ENCODE measurements at regions not wholly inside any gene's neighbourhood (a gene's known extent, or its start where the extent isn't known, plus 50 kb on each side); places are given as distances from the start of the nearest gene placed in this dataset.
"Not testable (repeated sequence)": the region's sequence is repeated elsewhere in the genome, so short reads cannot be mapped to it uniquely, and the experiment has no call there.

DNA sequence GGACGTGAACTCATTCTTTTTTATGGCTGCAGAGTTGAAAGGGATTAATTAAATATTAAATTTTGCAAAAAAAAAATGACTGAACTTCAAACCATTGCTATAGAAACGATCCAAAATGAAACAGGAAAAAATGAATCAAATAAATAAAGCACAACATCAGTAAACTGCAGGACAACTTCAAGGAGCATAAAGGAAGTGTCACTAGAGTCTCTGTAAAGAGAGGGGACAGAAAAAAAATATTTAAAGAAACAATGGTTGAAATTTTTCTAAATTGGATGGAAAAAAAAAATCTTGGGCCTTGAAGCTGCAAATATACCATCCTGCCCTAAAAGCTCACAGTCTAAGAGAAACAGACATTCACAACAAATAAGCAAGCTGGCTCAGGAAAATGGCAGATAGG is 339.3 kb upstream of the INTU start:
- no peak for DNase-seq (ENCODE audit: low spot score)

DNA sequence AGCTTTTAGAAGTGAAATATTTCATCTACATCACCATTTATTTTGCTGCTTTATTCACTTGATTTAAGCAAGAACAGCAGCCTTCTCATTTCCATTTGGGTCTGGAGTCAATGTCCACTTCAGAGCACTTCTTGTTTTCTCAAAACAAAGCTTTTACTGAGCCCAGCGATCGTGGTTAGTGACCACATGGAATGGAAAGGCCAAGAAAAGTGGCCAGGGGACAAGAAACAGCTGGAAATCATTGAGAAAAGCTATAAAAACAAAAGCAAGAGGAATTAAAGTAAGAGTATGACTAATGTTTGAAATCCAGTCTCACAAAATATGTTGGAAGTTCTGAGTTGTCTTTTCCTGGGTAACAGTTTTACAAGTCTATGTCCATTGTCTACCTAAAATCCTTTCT is 328.4 kb upstream of the INTU start:
- no peak for DNase-seq (ENCODE audit: low spot score)

DNA sequence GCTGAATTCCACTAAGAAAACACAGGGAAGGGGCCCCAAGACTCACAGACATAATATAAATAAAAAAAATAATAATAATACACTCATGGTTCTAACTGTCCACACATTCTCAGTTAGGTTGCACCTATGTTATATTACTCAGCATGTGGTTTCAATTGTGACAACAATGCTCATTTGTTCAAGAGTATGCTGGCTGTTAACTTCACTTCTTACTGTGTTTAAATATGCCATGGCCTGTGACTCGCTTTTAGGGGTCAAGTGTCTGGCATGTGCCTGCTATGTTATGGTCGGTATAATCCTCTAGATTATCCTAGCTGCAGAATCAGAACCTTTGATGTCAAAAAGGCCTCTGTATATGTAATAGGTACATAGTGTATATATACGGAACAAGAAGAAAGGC is 324.8 kb upstream of the INTU start:
- no peak for DNase-seq (ENCODE audit: low spot score)

DNA sequence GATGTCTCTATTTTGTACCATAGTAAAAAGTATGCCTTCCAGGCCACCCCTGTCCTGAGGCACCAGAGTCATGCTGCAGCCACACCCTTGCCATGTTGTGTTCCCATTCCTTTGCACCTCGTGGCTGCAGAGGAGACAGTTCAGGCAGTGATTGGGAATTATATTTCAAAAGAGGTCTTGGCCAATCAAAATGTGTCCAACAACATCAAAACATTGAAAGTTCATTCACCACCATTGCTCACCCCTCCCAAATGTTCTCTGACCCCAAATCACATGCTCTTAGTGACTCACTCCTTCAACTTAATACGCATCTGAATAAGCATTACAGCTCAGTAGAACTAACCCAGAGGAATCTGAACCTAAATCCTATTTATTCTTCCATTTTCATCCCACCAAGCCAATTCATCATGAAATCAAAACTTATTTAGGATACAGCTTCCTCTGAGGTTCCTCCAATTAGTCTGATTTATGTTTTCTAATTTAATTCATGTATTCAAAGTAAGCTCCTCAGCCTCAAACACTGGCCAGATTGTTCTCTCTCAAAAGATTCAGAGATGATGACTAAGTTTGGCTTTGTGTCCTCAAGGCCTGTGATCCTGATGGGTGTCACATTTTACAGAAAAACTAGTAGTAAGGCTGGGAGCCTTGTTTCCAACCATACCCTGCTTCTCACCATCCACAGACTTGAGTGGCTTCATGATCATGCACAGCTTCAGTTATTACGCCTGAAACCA is 323.2 kb upstream of the INTU start:
- DNase-seq (ENCODE audit: low spot score), result no peak

DNA sequence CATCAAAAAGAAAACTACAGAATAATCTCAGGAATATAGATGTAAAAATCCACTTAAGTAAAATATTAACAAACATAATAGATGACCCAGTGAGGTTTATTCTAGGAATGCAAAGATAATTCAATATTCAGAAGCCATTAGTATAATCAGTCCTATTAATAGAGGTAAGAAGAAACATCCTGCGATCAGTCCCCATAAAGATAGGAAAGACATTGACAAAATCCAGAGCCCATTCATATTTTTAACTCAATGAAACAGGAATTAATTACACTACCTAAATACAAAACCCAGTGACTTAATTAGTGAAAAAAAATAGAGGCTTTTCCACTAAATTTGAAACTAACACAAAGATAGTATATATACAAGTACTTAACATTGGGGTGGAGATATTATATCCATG is 321.4 kb upstream of the INTU start:
- DNase-seq (ENCODE audit: low spot score), result no peak

DNA sequence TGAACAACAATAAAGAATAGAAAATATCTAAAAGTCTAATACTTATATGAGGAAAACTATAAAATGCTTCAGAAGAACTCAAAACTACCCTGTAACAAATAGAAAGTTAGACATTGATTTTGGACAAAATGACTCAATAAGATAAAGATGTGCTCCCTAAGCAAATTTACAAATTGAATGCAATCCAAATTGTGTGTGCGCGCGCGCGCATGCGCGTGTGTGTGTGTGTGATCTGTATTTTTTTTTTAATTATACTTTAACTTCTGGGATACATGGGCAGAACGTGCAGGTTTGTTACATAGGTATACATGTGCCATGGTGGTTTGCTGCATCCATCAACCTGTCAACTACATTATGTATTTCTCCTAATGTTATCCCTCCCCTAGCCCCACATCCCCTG is 320.8 kb upstream of the INTU start:
- no peak for DNase-seq (ENCODE audit: low spot score)

DNA sequence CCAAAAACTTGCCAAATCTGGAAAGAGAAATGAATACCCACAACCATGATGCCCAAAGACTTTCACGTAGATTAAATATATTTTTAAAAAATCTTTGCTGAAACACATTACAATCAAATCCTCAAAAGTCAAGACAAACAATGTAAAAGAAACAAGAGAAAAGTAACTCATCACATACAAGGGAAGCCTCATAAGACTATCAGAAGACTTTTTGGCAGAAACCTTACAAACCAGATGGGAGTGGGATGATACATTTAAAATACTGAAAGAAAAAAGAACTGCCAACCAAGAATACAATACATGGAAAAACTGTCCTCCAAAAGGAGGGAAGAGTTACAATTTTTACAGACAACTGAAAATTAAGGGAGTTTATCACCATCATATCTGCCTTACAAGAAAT is 319.0 kb upstream of the INTU start:
- DNase-seq (ENCODE audit: low spot score), result no peak

DNA sequence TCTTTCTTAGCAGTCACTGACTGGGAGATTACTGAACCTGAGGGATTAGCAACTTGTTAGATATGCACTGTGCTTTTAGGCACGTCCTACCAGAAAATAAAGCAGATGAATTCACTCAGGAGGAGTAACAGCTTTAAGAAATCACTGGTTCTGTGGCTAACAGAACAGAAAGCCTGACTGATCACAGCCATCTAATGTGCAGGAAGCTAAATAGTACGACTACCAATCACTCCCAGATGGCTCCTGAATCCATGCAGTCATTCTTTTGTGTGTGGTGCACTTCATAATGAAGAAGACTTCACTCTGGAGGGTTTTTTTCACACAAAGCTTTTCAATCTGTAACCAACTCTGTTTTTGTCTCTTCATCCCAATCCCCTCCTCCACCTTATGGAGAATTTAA is 305.3 kb upstream of the INTU start:
- no peak for DNase-seq (ENCODE audit: low spot score)

DNA sequence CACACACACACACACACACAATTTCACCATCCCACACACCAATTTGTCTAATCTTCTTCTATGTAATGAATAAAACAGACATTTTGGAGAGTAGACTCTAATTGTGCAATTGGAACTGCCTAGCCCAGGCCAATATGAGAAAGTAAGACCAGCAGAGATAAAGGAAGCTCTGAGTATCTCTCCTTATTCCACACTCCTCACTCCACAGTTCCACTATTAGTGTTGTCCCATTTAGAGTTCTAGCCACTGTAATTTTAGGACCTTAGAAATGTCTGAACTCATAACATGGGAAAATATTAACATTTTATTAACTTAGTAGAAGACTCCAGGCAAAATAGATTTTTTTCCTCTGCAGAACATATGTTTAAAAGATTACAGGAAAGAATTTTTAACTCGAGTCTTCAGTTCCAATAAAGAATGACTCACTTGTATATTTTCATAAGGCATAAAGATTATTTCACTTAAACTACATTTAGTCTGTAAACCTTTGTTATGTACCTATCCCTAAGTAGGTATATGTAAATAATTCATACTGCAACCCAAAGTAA is 297.6 kb upstream of the INTU start:
- DNase-seq (ENCODE audit: low spot score), result no peak

DNA sequence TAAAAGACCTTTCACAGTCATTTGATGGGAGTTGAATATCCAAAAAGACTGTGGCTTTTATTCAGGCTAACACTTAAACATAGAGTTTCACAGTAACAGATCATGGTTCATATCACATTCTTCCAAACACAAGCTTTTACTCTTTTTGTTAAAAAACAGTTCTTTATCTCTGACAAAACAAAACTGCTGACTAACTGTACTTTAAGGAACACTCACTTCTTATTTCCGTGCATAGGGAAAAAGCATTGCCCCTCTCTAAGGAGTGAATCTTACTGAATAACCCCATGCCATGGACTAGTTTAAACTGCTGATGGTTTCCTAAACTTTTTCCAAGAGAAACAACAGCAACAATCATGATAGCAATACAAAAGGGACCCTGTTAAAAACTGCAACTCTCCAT is 297.0 kb upstream of the INTU start:
- DNase-seq (ENCODE audit: low spot score), result no peak

DNA sequence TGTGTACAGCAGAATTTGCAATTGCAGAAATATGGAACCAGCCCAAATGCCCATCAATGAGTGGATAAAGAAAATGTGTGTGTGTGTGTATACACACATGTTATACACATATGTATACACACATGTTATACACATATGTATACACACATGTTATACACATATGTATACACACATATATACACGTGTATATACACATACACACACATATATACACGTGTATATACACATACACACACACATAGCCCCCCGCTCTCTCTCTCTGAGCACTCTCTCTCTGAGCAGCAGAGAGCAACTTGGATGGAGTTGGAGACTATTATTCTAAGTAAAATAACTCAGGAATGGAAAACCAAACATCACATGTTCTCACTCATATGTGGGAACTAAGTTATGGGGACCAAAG is 289.6 kb upstream of the INTU start:
- not testable (repeated sequence) for DNase-seq (ENCODE audit: low spot score)

DNA sequence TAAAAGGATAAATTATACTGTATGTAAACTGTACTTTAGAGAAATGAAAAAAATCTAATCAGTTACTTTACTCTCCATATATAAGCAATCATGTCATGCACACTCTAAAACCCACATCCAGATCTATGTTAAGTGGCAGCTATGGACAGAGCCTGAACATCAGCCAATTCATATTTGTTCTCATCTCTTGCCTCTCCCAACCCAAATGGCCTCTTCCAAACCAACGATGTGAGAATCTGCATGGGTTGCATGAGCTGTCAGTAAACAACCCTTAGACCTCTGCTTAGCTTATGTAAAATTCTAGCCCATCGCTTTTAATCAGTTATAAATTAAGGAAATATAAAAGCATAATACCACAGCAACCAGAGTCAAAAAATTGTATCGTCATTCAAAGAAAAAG is 288.7 kb upstream of the INTU start:
- no peak for DNase-seq (ENCODE audit: low spot score)

DNA sequence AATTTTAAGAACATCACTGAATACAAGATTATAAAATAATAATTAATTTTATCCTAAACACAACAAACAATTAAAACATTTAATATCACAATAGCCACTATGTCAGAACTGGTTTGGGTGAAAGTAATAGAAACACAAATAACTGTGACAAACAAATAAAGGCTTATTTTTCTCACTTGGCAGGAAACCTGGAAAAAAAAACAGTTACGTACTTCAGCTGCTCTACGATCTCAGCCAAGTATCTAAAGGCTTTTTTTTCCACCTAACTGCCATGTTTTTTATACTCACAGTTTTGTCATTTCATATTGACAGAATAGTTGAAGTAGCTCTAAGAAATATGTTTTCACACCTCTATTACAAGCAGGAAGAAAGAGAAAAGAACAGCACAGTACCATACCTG is 284.8 kb upstream of the INTU start:
- DNase-seq (ENCODE audit: low spot score), result no peak

DNA sequence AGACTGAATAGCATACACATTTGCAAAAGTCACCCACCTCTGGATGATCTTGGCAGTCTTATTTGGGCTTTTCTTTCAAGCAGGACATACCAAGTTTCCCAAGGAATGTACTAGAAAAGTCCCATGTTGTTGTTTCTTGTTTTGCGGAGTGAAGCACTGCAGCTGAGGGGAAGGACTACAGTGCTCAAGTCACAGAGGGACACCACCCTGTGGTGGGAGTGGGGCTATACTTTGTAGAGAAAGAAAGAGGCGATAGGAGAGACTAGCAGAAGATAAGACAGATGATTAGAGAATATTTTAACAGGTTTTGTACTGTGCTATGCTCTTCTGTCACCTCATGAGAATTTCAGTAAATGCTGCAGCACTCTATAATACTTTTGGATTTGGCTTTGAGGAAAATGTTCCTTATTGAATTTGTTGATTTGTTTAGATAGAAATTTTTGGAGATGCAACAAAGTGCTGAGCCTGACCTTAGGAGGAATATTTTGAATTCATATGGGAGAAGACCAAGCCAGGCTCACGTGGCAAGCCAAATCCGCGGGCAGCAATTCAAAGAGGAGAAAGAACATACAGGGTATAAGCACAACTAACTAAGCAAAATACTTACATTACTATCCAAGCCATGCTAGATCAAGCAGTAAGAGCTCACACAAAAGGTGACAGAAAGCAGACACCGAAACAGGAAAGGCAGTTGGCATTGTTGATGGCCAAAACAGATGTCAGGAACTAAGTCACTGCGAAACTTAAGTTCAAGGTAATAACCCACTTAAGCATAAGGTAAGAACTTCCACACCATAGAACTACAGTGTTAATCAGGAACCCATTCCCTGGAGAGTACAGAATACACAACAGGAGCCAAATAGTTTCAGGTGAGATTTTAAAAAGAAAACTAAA is 280.3 kb upstream of the INTU start:
- DNase-seq (ENCODE audit: low spot score), result no peak

DNA sequence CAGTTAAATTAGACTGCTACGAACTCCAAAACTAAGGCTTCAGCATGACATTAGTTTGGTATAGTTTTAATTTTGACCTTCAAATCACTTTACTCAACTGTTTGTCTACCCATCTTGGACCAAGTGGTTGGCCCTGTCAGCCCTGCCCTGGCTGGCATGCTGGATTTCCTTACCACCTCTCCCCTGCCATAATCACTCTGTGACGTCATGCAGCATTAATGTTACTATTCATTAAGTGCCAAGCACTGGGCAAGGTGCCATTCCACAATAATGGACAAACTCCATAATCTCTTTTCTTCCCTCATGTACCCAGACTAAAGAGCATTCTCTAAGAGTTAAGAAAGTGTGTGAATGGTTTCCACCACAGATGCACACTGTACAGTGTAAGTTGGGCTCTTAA is 277.0 kb upstream of the INTU start:
- DNase-seq (ENCODE audit: low spot score), result no peak

DNA sequence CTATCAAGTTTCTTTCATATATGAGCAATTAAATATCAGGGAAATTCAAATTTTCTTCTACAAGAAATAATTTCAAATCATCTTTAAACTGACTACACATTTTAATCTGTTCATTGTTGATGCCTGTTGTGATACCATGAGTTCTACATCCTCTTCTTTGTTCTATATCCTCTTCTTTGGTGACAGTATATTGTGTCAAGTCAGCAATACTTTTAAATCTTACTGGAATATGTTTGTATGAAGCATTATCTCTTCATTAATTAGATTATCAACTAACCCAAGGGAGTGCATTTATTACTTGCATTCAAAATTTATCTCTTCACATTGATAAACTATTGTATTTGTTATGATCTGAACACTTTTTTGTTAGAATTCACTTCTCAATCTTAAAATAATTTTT is 275.0 kb upstream of the INTU start:
- DNase-seq (ENCODE audit: low spot score), result no peak

DNA sequence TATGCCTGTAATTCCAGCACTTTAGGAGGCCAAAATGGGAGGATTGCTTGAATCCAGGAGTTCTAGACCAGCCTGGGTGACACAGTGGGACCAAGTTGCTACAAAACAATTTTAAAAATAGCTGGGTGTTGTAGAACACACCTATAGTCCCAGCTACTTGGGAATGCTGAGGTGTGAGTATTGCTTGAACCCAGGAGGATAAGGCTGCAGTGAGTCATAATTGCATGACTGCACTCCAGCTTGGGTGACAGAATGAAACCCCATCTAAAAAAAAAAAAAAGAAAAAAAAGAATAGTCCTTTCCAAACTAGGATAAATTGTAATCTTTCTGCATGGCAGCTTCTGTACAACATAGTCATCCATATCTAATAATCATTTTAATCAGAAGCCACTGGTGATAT is 270.1 kb upstream of the INTU start:
- DNase-seq (ENCODE audit: low spot score), result no peak

DNA sequence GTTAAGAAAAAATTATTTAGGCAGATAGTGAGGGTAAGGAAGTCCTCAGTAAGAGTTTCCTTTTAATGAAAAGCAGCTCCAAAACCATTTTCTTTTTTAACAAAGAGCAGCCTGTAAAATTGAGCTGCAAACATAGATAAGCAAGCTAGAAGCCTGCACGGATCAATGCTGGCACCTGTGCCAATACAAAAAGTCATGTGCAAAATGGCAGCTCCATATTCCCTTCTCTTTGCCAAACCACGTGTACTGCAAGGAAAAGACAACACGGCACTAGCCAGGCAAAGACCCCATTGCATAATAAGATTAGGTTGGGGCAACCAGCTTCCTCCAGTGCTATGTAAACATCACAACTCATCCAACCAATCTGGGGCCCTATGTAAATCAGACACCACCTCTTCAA is 268.4 kb upstream of the INTU start:
- DNase-seq (ENCODE audit: low spot score), result no peak

DNA sequence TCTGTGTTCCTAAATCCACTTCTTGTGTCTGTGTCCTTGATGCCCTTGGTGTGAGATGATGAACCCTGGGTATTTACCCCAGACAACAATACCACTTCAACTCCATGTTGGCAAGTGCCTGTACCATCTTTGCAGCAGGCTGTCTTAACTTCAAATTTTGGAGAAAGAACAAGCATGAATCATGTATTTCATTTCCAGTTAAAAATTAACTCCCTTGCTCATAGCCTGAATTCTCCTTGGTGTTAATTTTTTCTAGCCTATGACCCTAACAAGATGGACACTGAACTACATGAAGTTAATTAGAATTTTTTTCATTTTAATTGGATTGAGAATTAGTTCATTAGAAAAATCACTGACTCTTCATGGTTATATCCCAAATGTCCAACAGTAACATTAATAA is 267.8 kb upstream of the INTU start:
- no peak for DNase-seq (ENCODE audit: low spot score)

DNA sequence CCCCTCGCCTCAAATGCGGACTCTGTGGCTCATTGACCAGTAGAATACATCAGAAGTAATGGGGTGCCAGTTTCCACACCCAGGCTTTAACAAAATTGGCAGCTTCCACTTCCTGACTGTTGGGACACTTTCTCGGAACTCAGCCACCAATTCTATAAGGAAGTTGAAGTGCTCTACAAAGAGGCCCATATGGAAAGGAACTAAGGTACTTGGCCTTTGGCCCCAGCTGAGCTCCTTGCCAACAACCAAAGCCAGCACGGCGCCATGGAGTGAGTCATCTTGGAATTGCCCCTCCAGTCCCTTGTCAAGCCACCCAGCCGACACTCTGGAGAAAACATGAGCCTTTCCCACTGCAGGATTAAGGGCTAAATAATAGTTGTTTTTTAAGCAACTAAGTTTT is 262.2 kb upstream of the INTU start:
- no peak for DNase-seq (ENCODE audit: low spot score)

DNA sequence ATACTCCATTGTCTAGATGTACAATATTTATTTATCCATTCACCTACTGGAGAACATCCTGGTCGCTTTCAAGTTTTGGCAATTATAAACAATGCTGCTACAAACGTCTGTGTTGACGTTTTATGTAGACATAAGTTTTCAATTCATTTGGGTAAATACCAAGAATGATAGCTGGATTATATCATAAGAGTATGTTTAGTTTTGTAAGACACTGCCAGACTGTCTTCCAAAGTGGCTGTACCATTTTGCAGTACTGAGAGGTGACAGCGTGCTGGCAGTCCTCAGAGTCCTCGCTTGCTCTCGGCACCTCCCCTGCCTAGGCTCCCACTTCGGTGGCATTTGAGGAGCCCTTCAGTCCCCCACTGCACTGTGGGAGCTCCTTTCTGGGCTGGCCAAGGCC is 253.3 kb upstream of the INTU start:
- DNase-seq (ENCODE audit: low spot score), result no peak

DNA sequence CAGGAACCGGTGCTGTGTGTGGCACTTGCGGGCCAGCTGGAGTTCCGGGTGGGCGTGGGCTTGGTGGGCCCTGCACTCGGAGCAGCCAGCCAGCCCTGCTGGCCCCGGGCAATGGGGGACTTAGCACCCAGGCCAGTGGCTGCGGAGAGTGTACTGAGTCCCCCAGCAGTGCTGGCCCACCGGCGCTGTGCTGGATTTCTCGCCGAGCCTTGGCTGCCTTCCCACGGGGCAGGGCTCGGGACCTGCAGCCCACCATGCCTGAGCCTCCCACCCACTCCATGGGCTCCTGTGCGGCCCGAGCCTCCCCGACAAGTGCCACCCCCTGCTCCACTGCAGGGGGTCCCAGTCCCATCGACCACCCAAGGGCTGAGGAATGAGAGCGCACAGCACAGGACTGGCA is 252.8 kb upstream of the INTU start:
- DNase-seq (ENCODE audit: low spot score), result not testable (repeated sequence)

DNA sequence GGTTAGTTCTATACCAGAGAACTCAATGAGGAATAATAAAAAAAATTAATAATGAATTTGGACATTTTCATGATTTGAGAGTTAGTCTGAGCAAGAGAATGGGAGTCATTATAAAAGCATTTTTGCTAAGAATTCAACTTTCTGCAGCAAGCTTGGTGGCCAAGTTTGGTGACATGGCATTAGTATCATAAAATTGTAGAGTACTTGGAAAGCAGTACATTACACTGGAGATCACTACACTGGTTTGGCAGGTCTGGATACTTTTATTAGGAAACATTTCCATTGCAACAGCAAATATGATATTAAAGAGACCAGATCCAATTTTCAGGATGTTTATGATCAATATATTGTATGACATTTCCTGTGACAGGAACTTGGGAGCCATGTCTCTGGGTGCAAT is 249.1 kb upstream of the INTU start:
- no peak for DNase-seq (ENCODE audit: low spot score)
